Fibroblast of villous mesenchyme (primary cell): ENCODE measurements at regions not wholly inside any gene's neighbourhood (a gene's known extent, or its start where the extent isn't known, plus 50 kb on each side); places are given as distances from the start of the nearest gene placed in this dataset.

Experiments used
- DNase-seq: peaks from one replicate; pipeline ENCODE4 v3.0.0-alpha.2; 2010; ENCODE audit warnings: low read depth
- H3K4me3 ChIP-seq: 2 replicates; pipeline ENCODE4 v1.5.1; 2011; ENCODE audit warnings: low read depth, mild to moderate bottlenecking, low read length
- CTCF ChIP-seq: IDR thresholded peaks from 2 replicates; pipeline ENCODE4 v1.5.1; 2012; ENCODE audit warnings: low read depth, mild to moderate bottlenecking, low read length; ENCODE audit not compliant: insufficient read depth

- no peak for TF ChIP-seq CTCF
- H3K4me3 ChIP-seq, result no peak overlapping the region
- DNase-seq, result no peak
Measured at GRCh38 chr2:66073172-66073571, 361.8 kb upstream of the MEIS1 start.

GRCh38 chr2:66070721-66071602 is 364.0 kb upstream of the MEIS1 start:
- TF ChIP-seq CTCF, result no peak
- H3K4me3 ChIP-seq, result no peak overlapping the region
- DNase-seq, result no peak

GRCh38 chr2:66069937-66070720 is 364.8 kb upstream of the MEIS1 start:
- DNase-seq, result no peak
- H3K4me3 ChIP-seq, result no peak overlapping the region
- TF ChIP-seq CTCF, result no peak

GRCh38 chr2:66066032-66066431 is 368.9 kb upstream of the MEIS1 start:
- no peak for DNase-seq
- TF ChIP-seq CTCF, result no peak
- no peak overlapping the region for H3K4me3 ChIP-seq

GRCh38 chr2:66059332-66059731 is 375.6 kb upstream of the MEIS1 start:
- no peak for TF ChIP-seq CTCF
- no peak overlapping the region for H3K4me3 ChIP-seq
- no peak for DNase-seq

GRCh38 chr2:66058675-66059074 is 376.2 kb upstream of the MEIS1 start:
- H3K4me3 ChIP-seq, result no peak overlapping the region
- no peak for TF ChIP-seq CTCF
- DNase-seq, result no peak
